Stimulated activated naive CD8-positive, alpha-beta T cell treated with anti-CD3 and anti-CD28 coated beads, Interleukin-15, amount 100 ng/mL, for 72 hours (primary cell): ENCODE measurements at regions not wholly inside any gene's neighbourhood (a gene's known extent, or its start where the extent isn't known, plus 50 kb on each side); places are given as distances from the start of the nearest gene placed in this dataset.

ENCODE experiments used
- ATAC-seq: fragments of 150-1000 bp; cut with Tn5 transposase; 2 replicates; pipeline ENCODE4 v1.10.0; 2021; ENCODE audit warnings: mild to moderate bottlenecking, moderate library complexity
- DNase-seq, 2 donors: peaks; one replicate each; pipeline ENCODE4 v3.0.0; 2021 to 2022
- H3K27ac Mint-ChIP-seq, 2 donors: one replicate each; pipeline ENCODE4 v1.8.0; 2022; ENCODE audit warnings: mild to moderate bottlenecking in 2 of 2, mixed read lengths in 2 of 2, moderate library complexity in 2 of 2
- H3K27me3 Mint-ChIP-seq: one replicate; pipeline ENCODE4 v1.8.0; 2022; ENCODE audit warnings: mixed read lengths
- H3K4me1 Mint-ChIP-seq: one replicate; pipeline ENCODE4 v1.8.0; 2022; ENCODE audit warnings: mild to moderate bottlenecking, mixed read lengths
- H3K4me3 Mint-ChIP-seq, 2 donors: one replicate each; pipeline ENCODE4 v1.8.0; 2022; ENCODE audit warnings: mild to moderate bottlenecking in 2 of 2, mixed read lengths in 2 of 2, moderate library complexity in 1 of 2
- H3K9me3 Mint-ChIP-seq, 2 donors: one replicate each; pipeline ENCODE4 v1.8.0; 2022; ENCODE audit warnings: mixed read lengths in 2 of 2

GRCh38 chr14:86714575-86714974, 1184.6 kb downstream of the FLRT2 start:
- Mint-ChIP-seq H3K9me3 (peaks cover 0 to 2% of the 10 kb centered on the region in 2 donors), H3K27me3 (no peaks in the 10 kb centered on the region), H3K27ac (no peak overlapping the region), H3K4me1 (no peaks in the 10 kb centered on the region), H3K4me3 (no peak overlapping the region)
- DNase-seq (no peak), ATAC-seq (no peak)

GRCh38 chr14:86714153-86714552, 1184.2 kb downstream of the FLRT2 start:
- Mint-ChIP-seq H3K4me1 (no peaks in the 10 kb centered on the region), H3K27ac (no peak overlapping the region), H3K9me3 (no peaks in the 10 kb centered on the region), H3K4me3 (no peak overlapping the region), H3K27me3 (no peaks in the 10 kb centered on the region)
- ATAC-seq (no peak), DNase-seq (no peak)

GRCh38 chr14:86712727-86713126, 1182.8 kb downstream of the FLRT2 start:
- no peak for DNase-seq
- no peak overlapping the region for H3K4me3 Mint-ChIP-seq
- H3K27ac Mint-ChIP-seq, result no peak overlapping the region
- no peak for ATAC-seq
- H3K27me3 Mint-ChIP-seq, result no peaks in the 10 kb centered on the region
- no peaks in the 10 kb centered on the region for H3K9me3 Mint-ChIP-seq
- no peaks in the 10 kb centered on the region for H3K4me1 Mint-ChIP-seq

- Mint-ChIP-seq H3K27me3 (no peaks in the 10 kb centered on the region), H3K9me3 (no peaks in the 10 kb centered on the region), H3K4me1 (no peaks in the 10 kb centered on the region), H3K27ac (no peak overlapping the region), H3K4me3 (no peak overlapping the region)
- DNase-seq (no peak), ATAC-seq (no peak)
Measured at GRCh38 chr14:86712176-86712575, 1182.2 kb downstream of the FLRT2 start.

GRCh38 chr14:86708846-86709339, 1178.9 kb downstream of the FLRT2 start:
- no peaks in the 10 kb centered on the region for H3K27me3 Mint-ChIP-seq

GRCh38 chr14:86707071-86707470, 1177.1 kb downstream of the FLRT2 start:
- Mint-ChIP-seq H3K27ac (no peak overlapping the region), H3K4me1 (no peaks in the 10 kb centered on the region), H3K4me3 (no peak overlapping the region), H3K27me3 (no peaks in the 10 kb centered on the region), H3K9me3 (peaks cover 11 to 16% of the 10 kb centered on the region in 2 donors)
- DNase-seq (no peak), ATAC-seq (no peak)

More at GRCh38 chr14:86708846-86709339, 1178.9 kb downstream of the FLRT2 start:
- DNase-seq (no peak), ATAC-seq (no peak)
- H3K4me3 Mint-ChIP-seq, result no peak overlapping the region
- no peaks in the 10 kb centered on the region for H3K4me1 Mint-ChIP-seq
- H3K9me3 Mint-ChIP-seq, result peaks cover 11 to 16% of the 10 kb centered on the region in 2 donors
- no peak overlapping the region for H3K27ac Mint-ChIP-seq

- ATAC-seq (no peak), DNase-seq (no peak)
- Mint-ChIP-seq H3K4me3 (no peak overlapping the region), H3K27ac (no peak overlapping the region), H3K27me3 (no peaks in the 10 kb centered on the region), H3K4me1 (no peaks in the 10 kb centered on the region), H3K9me3 (peaks cover 0 to 8% of the 10 kb centered on the region in 2 donors)
Measured at GRCh38 chr14:86683561-86683960, 1153.6 kb downstream of the FLRT2 start.

GRCh38 chr14:86675059-86675458, 1145.1 kb downstream of the FLRT2 start:
- H3K27me3 Mint-ChIP-seq, result no peaks in the 10 kb centered on the region
- no peak for DNase-seq
- no peak overlapping the region for H3K27ac Mint-ChIP-seq
- H3K4me3 Mint-ChIP-seq, result no peak overlapping the region
- ATAC-seq, result no peak
- H3K9me3 Mint-ChIP-seq, result peaks cover 0 to 30% of the 10 kb centered on the region in 2 donors
- H3K4me1 Mint-ChIP-seq, result no peaks in the 10 kb centered on the region

- Mint-ChIP-seq H3K9me3 (peaks cover 0 to 33% of the 10 kb centered on the region in 2 donors), H3K27ac (no peak overlapping the region), H3K4me3 (no peak overlapping the region), H3K4me1 (no peaks in the 10 kb centered on the region), H3K27me3 (no peaks in the 10 kb centered on the region)
- DNase-seq, result no peak
- ATAC-seq, result no peak
Measured at GRCh38 chr14:86673523-86673969, 1143.6 kb downstream of the FLRT2 start.

- no peak overlapping the region for H3K4me3 Mint-ChIP-seq
- H3K9me3 Mint-ChIP-seq, result peaks cover 0 to 35% of the 10 kb centered on the region in 2 donors
- DNase-seq, result no peak
- ATAC-seq, result no peak
- H3K4me1 Mint-ChIP-seq, result no peaks in the 10 kb centered on the region
- H3K27me3 Mint-ChIP-seq, result no peaks in the 10 kb centered on the region
- no peak overlapping the region for H3K27ac Mint-ChIP-seq
Measured at GRCh38 chr14:86672080-86672479, 1142.1 kb downstream of the FLRT2 start.

GRCh38 chr14:86665975-86666374, 1136.0 kb downstream of the FLRT2 start:
- Mint-ChIP-seq H3K9me3 (peaks cover 7 to 9% of the 10 kb centered on the region in 2 donors), H3K4me3 (no peak overlapping the region), H3K27ac (no peak overlapping the region), H3K4me1 (no peaks in the 10 kb centered on the region), H3K27me3 (no peaks in the 10 kb centered on the region)
- ATAC-seq (no peak), DNase-seq (no peak)

- DNase-seq, result no peak
- Mint-ChIP-seq H3K27me3 (no peaks in the 10 kb centered on the region), H3K27ac (no peak overlapping the region), H3K4me3 (no peak overlapping the region), H3K9me3 (peaks cover 0 to 9% of the 10 kb centered on the region in 2 donors), H3K4me1 (no peaks in the 10 kb centered on the region)
- no peak for ATAC-seq
Measured at GRCh38 chr14:86662334-86662733, 1132.4 kb downstream of the FLRT2 start.

GRCh38 chr14:86654558-86655184, 1124.7 kb downstream of the FLRT2 start:
- H3K27ac Mint-ChIP-seq, result no peak overlapping the region
- no peaks in the 10 kb centered on the region for H3K4me1 Mint-ChIP-seq
- no peaks in the 10 kb centered on the region for H3K27me3 Mint-ChIP-seq
- peak; percentile 4 to 13 for DNase-seq
- ATAC-seq, result no peak
- no peak overlapping the region for H3K4me3 Mint-ChIP-seq
- H3K9me3 Mint-ChIP-seq, result peaks cover 0 to 7% of the 10 kb centered on the region in 2 donors

- H3K4me1 Mint-ChIP-seq, result no peaks in the 10 kb centered on the region
- H3K4me3 Mint-ChIP-seq, result no peak overlapping the region
- no peak for DNase-seq
- H3K27me3 Mint-ChIP-seq, result no peaks in the 10 kb centered on the region
- ATAC-seq, result no peak
- H3K27ac Mint-ChIP-seq, result peak overlapping the region in 1 of 2 donors; percentile 43
- H3K9me3 Mint-ChIP-seq, result peaks cover 0 to 20% of the 10 kb centered on the region in 2 donors
Measured at GRCh38 chr14:86652526-86652925, 1122.6 kb downstream of the FLRT2 start.

- no peak for ATAC-seq
- no peak for DNase-seq
- H3K9me3 Mint-ChIP-seq, result peaks cover 0 to 27% of the 10 kb centered on the region in 2 donors
- no peak overlapping the region for H3K4me3 Mint-ChIP-seq
- H3K27me3 Mint-ChIP-seq, result no peaks in the 10 kb centered on the region
- no peaks in the 10 kb centered on the region for H3K4me1 Mint-ChIP-seq
- no peak overlapping the region for H3K27ac Mint-ChIP-seq
Measured at GRCh38 chr14:86646696-86647690, 1117.0 kb downstream of the FLRT2 start.

GRCh38 chr14:86646125-86646524, 1116.2 kb downstream of the FLRT2 start:
- Mint-ChIP-seq H3K4me1 (no peaks in the 10 kb centered on the region), H3K27me3 (no peaks in the 10 kb centered on the region), H3K4me3 (no peak overlapping the region), H3K27ac (no peak overlapping the region), H3K9me3 (peaks cover 0 to 27% of the 10 kb centered on the region in 2 donors)
- no peak for ATAC-seq
- DNase-seq, result no peak
